ENCODE measurements at regions not wholly inside any gene's neighbourhood (a gene's known extent, or its start where the extent isn't known, plus 50 kb on each side); places are given as distances from the start of the nearest gene placed in this dataset.
"Not testable (repeated sequence)": the region's sequence is repeated elsewhere in the genome, so short reads cannot be mapped to it uniquely, and the experiment has no call there.

GRCh38 chrX:3824008-3824407, 110.6 kb upstream of the PRKX start:
- H3K9me2 ChIP-seq (ENCODE audit: low read depth, low read length); H3K79me2 ChIP-seq (ENCODE audit: insufficient read depth, low read length); H3K9me3 ChIP-seq (ENCODE audit: low read length); H3K4me3 ChIP-seq (ENCODE audit: low read depth, low read length, poor library complexity, severe bottlenecking); H3K4me1 ChIP-seq (ENCODE audit: insufficient read depth, low read length, severe bottlenecking); H3F3A ChIP-seq (ENCODE audit: insufficient read depth, low read length); H3K9ac ChIP-seq (ENCODE audit: low read length); H2AFZ ChIP-seq (ENCODE audit: low read length); H3K27me3 ChIP-seq (ENCODE audit: insufficient read depth, low read length); H4K20me1 ChIP-seq (ENCODE audit: insufficient read depth, low read length); H3K4me2 ChIP-seq (ENCODE audit: low read length); H3K27ac ChIP-seq (ENCODE audit: low read depth, low read length, poor library complexity, severe bottlenecking): not testable (repeated sequence)
- peaks cover 27% of the 10 kb centered on the region for H3K36me3 ChIP-seq (ENCODE audit: insufficient read depth, low read length)

- H2AFZ ChIP-seq (ENCODE audit: low read length), result no peak overlapping the region
- H3K4me2 ChIP-seq (ENCODE audit: low read length), result no peak overlapping the region
- H4K20me1 ChIP-seq (ENCODE audit: insufficient read depth, low read length), result no peaks in the 10 kb centered on the region
- H3K27ac ChIP-seq (ENCODE audit: low read depth, low read length, poor library complexity, severe bottlenecking), result no peak overlapping the region
- no peaks in the 10 kb centered on the region for H3K79me2 ChIP-seq (ENCODE audit: insufficient read depth, low read length)
- no peaks in the 10 kb centered on the region for H3K27me3 ChIP-seq (ENCODE audit: insufficient read depth, low read length)
- H3F3A ChIP-seq (ENCODE audit: insufficient read depth, low read length), result no peaks in the 10 kb centered on the region
- H3K4me3 ChIP-seq (ENCODE audit: low read depth, low read length, poor library complexity, severe bottlenecking), result no peak overlapping the region
- H3K4me1 ChIP-seq (ENCODE audit: insufficient read depth, low read length, severe bottlenecking), result peaks cover 5% of the 10 kb centered on the region
- H3K36me3 ChIP-seq (ENCODE audit: insufficient read depth, low read length), result peaks cover 33% of the 10 kb centered on the region
- H3K9ac ChIP-seq (ENCODE audit: low read length), result no peak overlapping the region
- no peaks in the 10 kb centered on the region for H3K9me2 ChIP-seq (ENCODE audit: low read depth, low read length)
- no peak for TF ChIP-seq EZH2 (IDR thresholded peaks at IDR 0.05; ENCODE audit: borderline replicate concordance, low read length)
- TF ChIP-seq CTCF (IDR thresholded peaks at IDR 0.05; ENCODE audit: low read length), result no peak
- H3K9me3 ChIP-seq (ENCODE audit: low read length), result no peaks in the 10 kb centered on the region
Measured at GRCh38 chrX:3820167-3820566, 106.7 kb upstream of the PRKX start.

GRCh38 chrX:3817480-3817879, 104.0 kb upstream of the PRKX start:
- not testable (repeated sequence) for H2AFZ ChIP-seq (ENCODE audit: low read length); H3K9ac ChIP-seq (ENCODE audit: low read length); H3K79me2 ChIP-seq (ENCODE audit: insufficient read depth, low read length); H3K27ac ChIP-seq (ENCODE audit: low read depth, low read length, poor library complexity, severe bottlenecking); H3K4me1 ChIP-seq (ENCODE audit: insufficient read depth, low read length, severe bottlenecking); H3F3A ChIP-seq (ENCODE audit: insufficient read depth, low read length); H3K4me3 ChIP-seq (ENCODE audit: low read depth, low read length, poor library complexity, severe bottlenecking); H4K20me1 ChIP-seq (ENCODE audit: insufficient read depth, low read length); H3K27me3 ChIP-seq (ENCODE audit: insufficient read depth, low read length); H3K4me2 ChIP-seq (ENCODE audit: low read length); H3K9me2 ChIP-seq (ENCODE audit: low read depth, low read length); H3K9me3 ChIP-seq (ENCODE audit: low read length)
- H3K36me3 ChIP-seq (ENCODE audit: insufficient read depth, low read length), result peaks cover 29% of the 10 kb centered on the region

- Histone ChIP-seq H2AFZ (ENCODE audit: low read length) (no peak overlapping the region), H4K20me1 (ENCODE audit: insufficient read depth, low read length) (no peaks in the 10 kb centered on the region)
Measured at GRCh38 chrX:3815896-3816664, 102.6 kb upstream of the PRKX start.

More at GRCh38 chrX:3815896-3816664, 102.6 kb upstream of the PRKX start:
- Histone ChIP-seq H3K4me1 (ENCODE audit: insufficient read depth, low read length, severe bottlenecking) (peaks cover 14% of the 10 kb centered on the region), H3K9me3 (ENCODE audit: low read length) (no peaks in the 10 kb centered on the region), H3K4me2 (ENCODE audit: low read length) (peak overlapping the region; percentile 83), H3K9me2 (ENCODE audit: low read depth, low read length) (no peaks in the 10 kb centered on the region), H3F3A (ENCODE audit: insufficient read depth, low read length) (no peaks in the 10 kb centered on the region), H3K9ac (ENCODE audit: low read length) (peak overlapping the region; percentile 87), H3K4me3 (ENCODE audit: low read depth, low read length, poor library complexity, severe bottlenecking) (peak overlapping the region; percentile 83), H3K36me3 (ENCODE audit: insufficient read depth, low read length) (peaks cover 20% of the 10 kb centered on the region), H3K27me3 (ENCODE audit: insufficient read depth, low read length) (no peaks in the 10 kb centered on the region), H3K79me2 (ENCODE audit: insufficient read depth, low read length) (no peaks in the 10 kb centered on the region), H3K27ac (ENCODE audit: low read depth, low read length, poor library complexity, severe bottlenecking) (peak overlapping the region; percentile 86)
- TF ChIP-seq EZH2 (IDR thresholded peaks at IDR 0.05; ENCODE audit: borderline replicate concordance, low read length) (no peak), CTCF (IDR thresholded peaks at IDR 0.05; ENCODE audit: low read length) (no peak)

All from OCI-LY1 (cell line).